OCI-LY1 (cell line): ENCODE measurements at regions not wholly inside any gene's neighbourhood (a gene's known extent, or its start where the extent isn't known, plus 50 kb on each side); places are given as distances from the start of the nearest gene placed in this dataset.
"Not testable (repeated sequence)": the region's sequence is repeated elsewhere in the genome, so short reads cannot be mapped to it uniquely, and the experiment has no call there.

Experiments used
- EZH2 ChIP-seq: fragments of 200-600 bp; sonication (generic), shearing (Covaris generic); IDR thresholded peaks from 2 replicates; pipeline ENCODE4 v1.8.0; 2017; ENCODE audit warnings: borderline replicate concordance, mixed run types, mild to moderate bottlenecking, antibody characterized with exemption, low read length, moderate library complexity, mixed read lengths
- TF ChIP-seq, protein P1 (sequence below): fragments of 200-600 bp; sonication (generic), shearing (Covaris generic); IDR thresholded peaks from 2 replicates; pipeline ENCODE4 v1.5.1; 2017; ENCODE audit warnings: mild to moderate bottlenecking, antibody characterized with exemption, low read length, moderate library complexity, mixed read lengths

GRCh38 chr15:24534032-24534431 lies 141.5 kb upstream of the NPAP1 start:
- TF ChIP-seq, protein P1, sequence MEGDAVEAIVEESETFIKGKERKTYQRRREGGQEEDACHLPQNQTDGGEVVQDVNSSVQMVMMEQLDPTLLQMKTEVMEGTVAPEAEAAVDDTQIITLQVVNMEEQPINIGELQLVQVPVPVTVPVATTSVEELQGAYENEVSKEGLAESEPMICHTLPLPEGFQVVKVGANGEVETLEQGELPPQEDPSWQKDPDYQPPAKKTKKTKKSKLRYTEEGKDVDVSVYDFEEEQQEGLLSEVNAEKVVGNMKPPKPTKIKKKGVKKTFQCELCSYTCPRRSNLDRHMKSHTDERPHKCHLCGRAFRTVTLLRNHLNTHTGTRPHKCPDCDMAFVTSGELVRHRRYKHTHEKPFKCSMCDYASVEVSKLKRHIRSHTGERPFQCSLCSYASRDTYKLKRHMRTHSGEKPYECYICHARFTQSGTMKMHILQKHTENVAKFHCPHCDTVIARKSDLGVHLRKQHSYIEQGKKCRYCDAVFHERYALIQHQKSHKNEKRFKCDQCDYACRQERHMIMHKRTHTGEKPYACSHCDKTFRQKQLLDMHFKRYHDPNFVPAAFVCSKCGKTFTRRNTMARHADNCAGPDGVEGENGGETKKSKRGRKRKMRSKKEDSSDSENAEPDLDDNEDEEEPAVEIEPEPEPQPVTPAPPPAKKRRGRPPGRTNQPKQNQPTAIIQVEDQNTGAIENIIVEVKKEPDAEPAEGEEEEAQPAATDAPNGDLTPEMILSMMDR: not testable (repeated sequence)
- not testable (repeated sequence) for TF ChIP-seq EZH2
